ENCODE measurements at regions not wholly inside any gene's neighbourhood (a gene's known extent, or its start where the extent isn't known, plus 50 kb on each side); places are given as distances from the start of the nearest gene placed in this dataset.
"Not testable (repeated sequence)": the region's sequence is repeated elsewhere in the genome, so short reads cannot be mapped to it uniquely, and the experiment has no call there.

DNA sequence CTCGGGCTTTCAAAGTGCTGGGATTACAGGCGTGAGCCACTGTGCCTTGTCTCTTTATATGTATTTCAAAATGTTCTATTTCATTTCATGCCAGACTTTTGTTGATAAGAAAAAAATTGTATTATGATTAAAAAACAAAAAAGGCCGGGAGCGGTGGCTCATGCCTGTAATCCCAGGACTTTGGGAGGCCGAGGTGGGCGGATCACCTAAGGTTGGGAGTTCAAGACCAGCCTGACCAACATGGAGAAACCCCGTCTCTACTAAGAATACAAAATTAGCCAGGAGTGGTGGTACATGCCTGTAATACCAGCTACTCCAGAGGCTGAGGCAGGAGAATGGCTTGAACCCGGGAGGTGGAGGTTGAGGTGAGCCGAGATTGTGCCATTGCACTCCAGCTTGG, 121.9 kb downstream of the KCNJ18 start:
- H3K4me3 ChIP-seq (ENCODE audit: low read depth in 1 of 2, low read length in 1 of 2); H3K27me3 ChIP-seq; H3K27ac ChIP-seq; H3K9me3 ChIP-seq; H3K36me3 ChIP-seq; H3K4me1 ChIP-seq (ENCODE audit: control insufficient read depth in 1 of 2, insufficient read depth in 1 of 2, low read depth in 1 of 2, low read length in 1 of 2): not testable (repeated sequence)

GRCh38 chr17:21814776-21815175, 122.5 kb downstream of the KCNJ18 start:
- Histone ChIP-seq H3K4me1 (ENCODE audit: control insufficient read depth in 1 of 2, insufficient read depth in 1 of 2, low read depth in 1 of 2, low read length in 1 of 2) (no peaks in the 10 kb centered on the region), H3K36me3 (no peaks in the 10 kb centered on the region), H3K27me3 (no peaks in the 10 kb centered on the region), H3K9me3 (no peaks in the 10 kb centered on the region), H3K27ac (no peak overlapping the region), H3K4me3 (ENCODE audit: low read depth in 1 of 2, low read length in 1 of 2) (no peak overlapping the region)
- no peak for TF ChIP-seq CTCF (IDR thresholded peaks at IDR 0.05)

DNA sequence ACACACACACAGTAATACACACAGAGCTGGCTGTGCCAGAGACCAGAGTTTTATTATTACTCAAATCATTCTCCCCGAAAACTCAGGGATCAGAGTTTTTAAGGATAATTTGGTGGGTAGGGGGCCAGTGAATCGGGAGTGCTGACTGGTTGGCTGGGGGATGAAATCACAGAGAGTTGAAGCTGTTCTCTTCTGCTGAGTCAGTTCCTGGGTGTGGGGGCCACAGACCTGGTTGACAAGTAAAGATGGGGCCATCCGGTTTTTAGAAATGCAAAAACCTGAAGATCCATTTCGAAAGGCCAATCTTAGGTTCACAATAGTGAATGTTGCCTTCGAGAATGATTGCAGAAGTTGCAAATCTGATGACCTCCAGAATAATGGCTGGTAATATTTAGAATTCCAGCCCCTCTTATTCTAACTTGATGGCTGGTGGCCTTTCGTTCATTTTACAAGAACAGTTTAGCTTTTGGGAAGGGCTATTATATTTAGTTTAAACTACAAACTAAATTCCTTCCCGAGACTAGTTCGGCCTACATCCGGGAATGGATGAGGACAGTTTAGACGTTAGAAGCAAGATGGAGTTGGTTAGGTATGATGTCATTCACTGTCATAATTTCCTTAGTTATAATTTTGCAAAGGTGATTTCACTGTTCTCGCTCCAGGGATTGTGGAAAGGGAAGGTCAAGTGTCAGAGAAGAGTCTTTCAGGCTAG, 123.2 kb downstream of the KCNJ18 start:
- no peaks in the 10 kb centered on the region for H3K36me3 ChIP-seq
- TF ChIP-seq CTCF (IDR thresholded peaks at IDR 0.05) = no peak
- H3K4me1 ChIP-seq (ENCODE audit: control insufficient read depth in 1 of 2, insufficient read depth in 1 of 2, low read depth in 1 of 2, low read length in 1 of 2) = no peaks in the 10 kb centered on the region
- no peaks in the 10 kb centered on the region for H3K27me3 ChIP-seq
- H3K4me3 ChIP-seq (ENCODE audit: low read depth in 1 of 2, low read length in 1 of 2) = no peak overlapping the region
- no peaks in the 10 kb centered on the region for H3K9me3 ChIP-seq
- H3K27ac ChIP-seq = no peak overlapping the region

DNA sequence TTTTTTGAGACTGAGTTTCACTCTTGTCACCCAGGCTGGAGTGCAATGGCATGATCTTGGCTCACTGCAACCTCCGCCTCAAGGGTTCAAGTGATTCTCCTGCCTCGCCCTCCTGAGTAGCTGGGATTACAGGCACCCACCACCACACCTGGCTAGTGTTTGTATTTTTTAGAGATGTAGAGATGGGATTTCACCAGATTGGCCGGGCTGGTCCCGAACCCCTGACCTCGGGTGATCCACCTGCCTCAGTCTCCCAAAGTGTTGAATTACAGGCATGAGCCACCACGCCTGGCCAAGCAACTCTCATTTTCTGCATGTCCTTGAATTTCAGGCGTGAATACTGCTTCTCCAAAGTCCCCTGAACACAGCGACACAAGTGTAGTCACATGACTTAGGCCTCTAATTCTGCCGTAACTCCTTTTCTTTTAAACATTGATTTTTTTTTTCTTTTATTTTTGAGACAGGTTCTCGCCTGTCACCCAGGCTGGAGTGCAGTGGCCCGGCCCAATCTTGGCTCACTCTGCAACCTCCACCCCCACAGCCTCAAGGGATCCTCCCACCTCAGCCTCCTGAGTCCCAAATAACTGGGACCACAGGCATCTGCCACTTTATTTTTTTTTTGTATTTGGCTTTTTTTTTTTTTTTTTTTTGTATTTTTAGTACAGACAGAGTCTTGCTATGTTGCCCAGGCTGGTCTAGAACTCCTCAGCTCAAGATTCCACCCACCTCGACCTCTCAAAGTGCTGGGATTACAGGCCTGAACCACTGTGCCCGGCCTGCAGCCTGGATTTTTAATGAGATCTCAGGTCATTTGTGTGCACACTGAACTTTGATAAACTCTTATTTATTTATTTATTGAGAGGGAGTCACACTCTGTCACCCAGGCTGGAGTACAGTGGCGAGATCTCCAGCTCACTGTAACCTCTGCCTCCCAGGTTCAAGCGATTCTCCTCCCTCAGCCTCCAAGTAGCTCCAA, 124.6 kb downstream of the KCNJ18 start:
- Histone ChIP-seq H3K27ac (no peak overlapping the region), H3K36me3 (no peaks in the 10 kb centered on the region), H3K4me3 (ENCODE audit: low read depth in 1 of 2, low read length in 1 of 2) (no peak overlapping the region), H3K9me3 (no peaks in the 10 kb centered on the region), H3K4me1 (ENCODE audit: control insufficient read depth in 1 of 2, insufficient read depth in 1 of 2, low read depth in 1 of 2, low read length in 1 of 2) (no peaks in the 10 kb centered on the region), H3K27me3 (no peaks in the 10 kb centered on the region)
- no peak for TF ChIP-seq CTCF (IDR thresholded peaks at IDR 0.05)

DNA sequence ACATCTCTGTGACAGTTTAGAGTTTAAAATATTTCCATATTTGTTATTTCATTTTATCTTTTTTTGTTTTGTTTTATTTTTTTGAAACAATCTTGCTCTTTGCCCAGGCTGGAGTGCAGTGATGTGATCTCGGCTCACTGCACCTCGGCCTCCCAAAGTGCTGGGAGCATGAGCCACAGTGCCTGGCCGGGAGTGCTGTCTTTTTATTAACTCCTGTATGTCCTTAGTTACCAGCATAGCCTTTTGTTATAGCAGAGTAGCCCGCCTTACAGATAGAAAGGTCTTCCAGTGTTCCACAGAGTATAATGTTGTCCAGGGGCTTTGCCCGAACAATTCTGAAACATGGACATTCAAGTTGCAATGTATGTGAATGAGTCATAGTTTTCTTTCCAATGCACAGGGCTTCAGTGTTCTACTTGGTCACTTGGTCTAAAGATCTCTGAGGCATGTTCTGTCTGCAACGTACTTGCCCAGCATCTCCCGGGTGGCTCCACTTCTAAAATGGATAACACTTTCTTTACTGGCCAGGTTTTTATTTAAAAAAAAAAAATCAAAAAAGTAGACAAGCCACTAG, 125.6 kb downstream of the KCNJ18 start:
- H3K36me3 ChIP-seq = no peaks in the 10 kb centered on the region
- no peaks in the 10 kb centered on the region for H3K9me3 ChIP-seq
- H3K27me3 ChIP-seq = no peaks in the 10 kb centered on the region
- H3K27ac ChIP-seq = no peak overlapping the region
- no peak overlapping the region for H3K4me3 ChIP-seq (ENCODE audit: low read depth in 1 of 2, low read length in 1 of 2)
- TF ChIP-seq CTCF (IDR thresholded peaks at IDR 0.05) = no peak
- no peaks in the 10 kb centered on the region for H3K4me1 ChIP-seq (ENCODE audit: control insufficient read depth in 1 of 2, insufficient read depth in 1 of 2, low read depth in 1 of 2, low read length in 1 of 2)

Data from neutrophil (primary cell).